Stimulated activated CD8-positive, alpha-beta memory T cell treated with anti-CD3 and anti-CD28 coated beads, Interleukin-4, amount 100 ng/mL, for 4 hours (primary cell): ENCODE measurements at regions not wholly inside any gene's neighbourhood (a gene's known extent, or its start where the extent isn't known, plus 50 kb on each side); places are given as distances from the start of the nearest gene placed in this dataset.
"Not testable (repeated sequence)": the region's sequence is repeated elsewhere in the genome, so short reads cannot be mapped to it uniquely, and the experiment has no call there.

Experiments
- DNase-seq, 2 donors: peaks; one replicate each; pipeline ENCODE4 v3.0.0-alpha.2; 2020; ENCODE audit warnings: low read depth in 2 of 2, low spot score in 1 of 2

GRCh38 chr19:28608292-28608691, 604.7 kb downstream of the UQCRFS1 start:
- no peak for DNase-seq

- DNase-seq: no peak
Observed at GRCh38 chr19:28607066-28607583, 605.8 kb downstream of the UQCRFS1 start.

- no peak for DNase-seq
Observed at GRCh38 chr19:28606269-28607032, 606.5 kb downstream of the UQCRFS1 start.

GRCh38 chr19:28605501-28606268, 607.3 kb downstream of the UQCRFS1 start:
- DNase-seq: no peak

GRCh38 chr19:28603453-28603852, 609.5 kb downstream of the UQCRFS1 start:
- no peak for DNase-seq

GRCh38 chr19:28602675-28603298, 610.2 kb downstream of the UQCRFS1 start:
- DNase-seq: no peak

- no peak for DNase-seq
Observed at GRCh38 chr19:28601723-28602440, 611.1 kb downstream of the UQCRFS1 start.

- no peak for DNase-seq
Observed at GRCh38 chr19:28598861-28599260, 614.1 kb downstream of the UQCRFS1 start.

GRCh38 chr19:28596561-28597071, 616.3 kb downstream of the UQCRFS1 start:
- DNase-seq: no peak

- no peak for DNase-seq
Observed at GRCh38 chr19:28595722-28596480, 617.0 kb downstream of the UQCRFS1 start.

GRCh38 chr19:28594737-28595136, 618.2 kb downstream of the UQCRFS1 start:
- no peak for DNase-seq

- DNase-seq: not testable (repeated sequence)
Observed at GRCh38 chr19:28589991-28590411, 623.0 kb downstream of the UQCRFS1 start.

GRCh38 chr19:28586474-28586873, 626.5 kb downstream of the UQCRFS1 start:
- no peak for DNase-seq

GRCh38 chr19:28585796-28586195, 627.2 kb downstream of the UQCRFS1 start:
- DNase-seq: no peak

- no peak for DNase-seq
Observed at GRCh38 chr19:28583713-28584112, 629.2 kb downstream of the UQCRFS1 start.

GRCh38 chr19:28583242-28583641, 629.7 kb downstream of the UQCRFS1 start:
- DNase-seq: no peak

- DNase-seq: no peak
Observed at GRCh38 chr19:28582796-28583195, 630.2 kb downstream of the UQCRFS1 start.

GRCh38 chr19:28582344-28582743, 630.6 kb downstream of the UQCRFS1 start:
- no peak for DNase-seq

- no peak for DNase-seq
Observed at GRCh38 chr19:28581468-28581770, 631.5 kb downstream of the UQCRFS1 start.

GRCh38 chr19:28578786-28579505, 634.0 kb downstream of the UQCRFS1 start:
- no peak for DNase-seq
